Mucosa of descending colon (tissue), 3 donors: ENCODE measurements at regions not wholly inside any gene's neighbourhood (a gene's known extent, or its start where the extent isn't known, plus 50 kb on each side); places are given as distances from the start of the nearest gene placed in this dataset.

Experiments
- ATAC-seq: fragments of 200-7000 bp; cut with Tn5 transposase; one replicate; pipeline ENCODE4 v1.9.1; 2020; ENCODE audit warnings: mild to moderate bottlenecking, moderate library complexity
- DNase-seq, 3 donors: peaks; one replicate each; pipeline ENCODE4 v3.0.0-alpha.2; 2020
- H3K36me3 ChIP-seq: fragments of 200-600 bp; one replicate; pipeline ENCODE4 v1.8.0; 2021; ENCODE audit warnings: low read depth, mild to moderate bottlenecking
- H3K4me1 ChIP-seq: fragments of 200-600 bp; one replicate; pipeline ENCODE4 v1.8.0; 2021; ENCODE audit warnings: low read depth, mild to moderate bottlenecking
- H3K4me3 ChIP-seq: fragments of 200-600 bp; one replicate; pipeline ENCODE4 v1.8.0; 2021; ENCODE audit warnings: mild to moderate bottlenecking
- H3K9me3 ChIP-seq: fragments of 200-600 bp; one replicate; pipeline ENCODE4 v1.8.0; 2021; ENCODE audit warnings: mild to moderate bottlenecking
- CTCF ChIP-seq: fragments of 200-600 bp; IDR thresholded peaks from one replicate; pipeline ENCODE4 v1.8.0; 2022; ENCODE audit warnings: antibody characterized with exemption, mild to moderate bottlenecking
- intact Hi-C, 2 donors: fragments of 100-400 bp; cut with DNase I in 1 of 2; cut with micrococcal nuclease in 1 of 2; formaldehyde crosslinking; loops; one replicate each; pipeline versions ENCODE4 v1.11.0 to v1.11.1; 2022; cut with DNase I, micrococcal nuclease
- donor health status: DM: no; HTN: no; CAD: no; lungs with moderate emphysema.
- donor health status: DM: no; HTN: no; CAD: no.
- donor health status: DM: no; HTN: yes; CAD: no.

GRCh38 chr14:99078426-99078825, 193.6 kb downstream of the BCL11B start:
- H3K4me1 ChIP-seq: no peaks in the 10 kb centered on the region
- no peaks in the 10 kb centered on the region for H3K9me3 ChIP-seq
- H3K4me3 ChIP-seq: no peak overlapping the region
- no peak for TF ChIP-seq CTCF
- intact Hi-C loops: no loop called here
- no peak for DNase-seq
- H3K36me3 ChIP-seq: no peaks in the 10 kb centered on the region
- no peak for ATAC-seq

- Histone ChIP-seq H3K4me1 (no peaks in the 10 kb centered on the region), H3K36me3 (no peaks in the 10 kb centered on the region), H3K9me3 (no peaks in the 10 kb centered on the region), H3K4me3 (no peak overlapping the region)
- TF ChIP-seq CTCF: no peak
- intact Hi-C loops: no loop called here
- DNase-seq: no peak
- no peak for ATAC-seq
Observed at GRCh38 chr14:99079061-99079727, 192.8 kb downstream of the BCL11B start.

GRCh38 chr14:99080306-99080705, 191.7 kb downstream of the BCL11B start:
- DNase-seq (no peak), ATAC-seq (no peak)
- intact Hi-C loops: no loop called here
- Histone ChIP-seq H3K9me3 (no peaks in the 10 kb centered on the region), H3K36me3 (no peaks in the 10 kb centered on the region), H3K4me3 (no peak overlapping the region), H3K4me1 (no peaks in the 10 kb centered on the region)
- TF ChIP-seq CTCF: no peak

GRCh38 chr14:99081156-99081765, 190.7 kb downstream of the BCL11B start:
- Histone ChIP-seq H3K4me1 (no peaks in the 10 kb centered on the region), H3K4me3 (no peak overlapping the region), H3K9me3 (no peaks in the 10 kb centered on the region), H3K36me3 (no peaks in the 10 kb centered on the region)
- no peak for ATAC-seq
- TF ChIP-seq CTCF: no peak
- intact Hi-C loops: no loop called here
- no peak for DNase-seq

- intact Hi-C loops: no loop called here
- DNase-seq: no peak
- no peak for TF ChIP-seq CTCF
Observed at GRCh38 chr14:99081880-99082279, 190.1 kb downstream of the BCL11B start.

More at GRCh38 chr14:99081880-99082279, 190.1 kb downstream of the BCL11B start:
- Histone ChIP-seq H3K9me3 (no peaks in the 10 kb centered on the region), H3K4me1 (no peaks in the 10 kb centered on the region), H3K4me3 (no peak overlapping the region), H3K36me3 (no peaks in the 10 kb centered on the region)
- ATAC-seq: no peak
